ENCODE measurements at regions not wholly inside any gene's neighbourhood (a gene's known extent, or its start where the extent isn't known, plus 50 kb on each side); places are given as distances from the start of the nearest gene placed in this dataset.

- TF ChIP-seq POLR2A (IDR thresholded peaks at IDR 0.05; ENCODE audit: low read length), result no peak
- no peak for TF ChIP-seq GATA1 (IDR thresholded peaks at IDR 0.05; ENCODE audit: low read depth, low read length)
These were observed 938.9 kb upstream of the TENM4 start for GRCh38 chr11:80379620-80380278.
